Activated T-cell treated with anti-CD3 and anti-CD28 coated beads for 1 hour (primary cell): ENCODE measurements at regions not wholly inside any gene's neighbourhood (a gene's known extent, or its start where the extent isn't known, plus 50 kb on each side); places are given as distances from the start of the nearest gene placed in this dataset.
"Not testable (repeated sequence)": the region's sequence is repeated elsewhere in the genome, so short reads cannot be mapped to it uniquely, and the experiment has no call there.

Experiments
- DNase-seq: peaks from one replicate; pipeline ENCODE4 v3.0.0-alpha.2; 2020; ENCODE audit warnings: low read depth

GRCh38 chr11:129699711-129700304 is 115.8 kb upstream of the TMEM45B start:
- no peak for DNase-seq

GRCh38 chr11:129700701-129701100 is 114.9 kb upstream of the TMEM45B start:
- DNase-seq, result no peak

- no peak for DNase-seq
Measured at GRCh38 chr11:129701706-129702105, 113.9 kb upstream of the TMEM45B start.

GRCh38 chr11:129702410-129703398 is 112.9 kb upstream of the TMEM45B start:
- no peak for DNase-seq

DNA sequence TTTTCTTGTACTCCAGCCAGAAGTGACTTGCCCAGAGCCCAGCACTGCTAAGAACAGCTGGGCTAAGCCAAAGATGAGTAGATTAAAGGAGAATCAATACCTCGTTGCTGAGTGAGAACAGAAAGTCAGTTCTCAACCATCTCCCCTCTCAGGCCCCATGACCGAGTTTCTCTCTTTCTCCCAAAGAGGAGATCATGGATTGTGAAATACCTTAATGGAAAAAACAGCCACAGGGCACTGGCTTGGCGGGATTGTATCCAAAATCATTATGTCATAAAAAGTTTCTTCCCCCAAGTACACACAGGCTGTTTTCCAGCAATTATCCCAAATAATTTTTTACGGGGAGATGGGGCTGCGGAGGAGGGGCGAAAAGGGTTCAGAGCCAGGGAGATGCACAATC is 111.8 kb upstream of the TMEM45B start:
- DNase-seq, result no peak

GRCh38 chr11:129704831-129705230 is 110.8 kb upstream of the TMEM45B start:
- no peak for DNase-seq

DNA sequence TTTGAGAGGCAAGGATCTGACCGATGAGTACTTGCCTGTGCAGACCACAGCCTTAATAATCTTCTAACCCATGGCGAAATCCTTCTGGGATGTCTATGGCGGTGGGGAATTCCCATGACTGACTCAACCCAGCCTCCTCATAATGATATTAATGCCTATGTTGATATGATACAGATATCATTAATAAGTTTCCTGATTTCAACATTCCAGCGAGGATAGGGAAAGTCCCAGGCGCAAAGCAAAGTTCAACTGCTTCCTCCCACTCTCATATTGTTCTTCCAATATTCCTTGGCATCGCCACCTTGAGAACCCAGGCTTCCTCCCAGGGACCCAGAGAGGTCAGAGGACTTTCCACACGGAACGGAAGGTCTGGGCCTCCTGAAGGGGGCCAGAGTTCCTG is 110.3 kb upstream of the TMEM45B start:
- no peak for DNase-seq

- no peak for DNase-seq
Measured at GRCh38 chr11:129705933-129706332, 109.7 kb upstream of the TMEM45B start.

DNA sequence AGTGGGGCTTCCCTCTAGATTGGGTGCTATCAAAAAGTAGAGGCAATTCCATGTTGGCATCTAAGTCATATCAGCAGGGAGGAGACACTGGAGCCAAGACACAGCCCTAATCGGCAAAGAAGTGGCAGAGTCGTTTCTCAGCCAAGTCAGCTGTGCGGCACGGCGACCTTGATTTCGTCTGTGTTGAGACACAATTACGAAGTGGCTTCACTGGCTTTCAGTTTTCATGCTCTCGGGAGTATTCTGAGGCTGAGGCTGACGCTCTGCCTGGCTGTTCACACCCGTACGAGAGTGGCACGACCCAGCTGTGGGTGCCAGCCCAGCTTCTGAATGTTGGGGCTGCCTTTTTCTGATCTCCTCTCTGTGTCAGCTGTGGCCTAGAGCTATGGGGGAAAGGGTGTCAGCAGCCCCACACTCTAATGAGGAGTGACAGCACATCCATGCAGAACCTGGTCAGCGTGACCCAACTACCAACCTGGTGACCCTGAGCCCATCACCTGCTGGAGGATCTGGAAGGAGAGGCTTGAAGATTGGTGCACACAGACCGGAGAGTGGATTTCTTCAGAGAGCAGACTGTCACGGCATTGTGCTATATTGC is 105.7 kb upstream of the TMEM45B start:
- no peak for DNase-seq

- no peak for DNase-seq
Measured at GRCh38 chr11:129710423-129710822, 105.2 kb upstream of the TMEM45B start.

GRCh38 chr11:129711760-129712159 is 103.9 kb upstream of the TMEM45B start:
- no peak for DNase-seq

DNA sequence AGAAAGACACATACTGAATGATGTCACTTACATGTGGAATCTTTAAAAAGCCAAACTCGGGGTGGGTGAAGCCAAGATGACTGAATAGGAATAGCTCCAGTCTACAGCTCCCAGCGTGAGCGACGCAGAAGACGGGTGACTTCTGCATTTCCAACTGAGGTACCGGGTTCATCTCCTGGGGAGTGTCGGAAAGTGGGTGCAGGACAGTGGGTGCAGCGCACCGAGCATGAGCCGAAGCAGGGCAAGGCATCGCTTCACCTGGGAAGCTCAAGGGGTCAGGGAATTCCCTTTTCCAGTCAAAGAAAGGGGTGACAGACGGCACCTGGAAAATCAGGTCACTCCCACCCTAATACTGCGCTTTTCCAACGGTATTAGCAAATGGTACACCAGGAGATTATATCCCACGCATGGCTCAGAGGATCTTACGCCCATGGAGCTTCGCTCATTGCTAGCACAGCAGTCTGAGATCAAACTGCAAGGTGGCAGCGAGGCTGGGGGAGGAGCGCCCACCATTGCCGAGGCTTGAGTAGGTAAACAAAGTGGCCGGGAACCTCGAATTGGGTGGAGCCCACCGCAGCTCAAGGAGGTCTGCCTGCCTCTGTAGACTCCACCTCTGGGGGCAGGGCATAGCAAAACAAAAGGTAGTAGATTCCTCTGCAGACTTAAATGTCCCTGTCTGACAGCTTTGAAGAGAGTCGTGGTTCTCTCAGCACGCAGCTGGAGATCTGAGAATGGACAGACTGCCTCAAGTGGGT is 103.0 kb upstream of the TMEM45B start:
- DNase-seq, result not testable (repeated sequence)

- no peak for DNase-seq
Measured at GRCh38 chr11:129719037-129719436, 96.6 kb upstream of the TMEM45B start.

- DNase-seq, result no peak
Measured at GRCh38 chr11:129720156-129720555, 95.5 kb upstream of the TMEM45B start.

GRCh38 chr11:129720994-129721393 is 94.7 kb upstream of the TMEM45B start:
- no peak for DNase-seq

GRCh38 chr11:129721685-129722084 is 94.0 kb upstream of the TMEM45B start:
- no peak for DNase-seq

- no peak for DNase-seq
Measured at GRCh38 chr11:129722529-129722928, 93.1 kb upstream of the TMEM45B start.

- DNase-seq, result no peak
Measured at GRCh38 chr11:129723146-129723760, 92.4 kb upstream of the TMEM45B start.

DNA sequence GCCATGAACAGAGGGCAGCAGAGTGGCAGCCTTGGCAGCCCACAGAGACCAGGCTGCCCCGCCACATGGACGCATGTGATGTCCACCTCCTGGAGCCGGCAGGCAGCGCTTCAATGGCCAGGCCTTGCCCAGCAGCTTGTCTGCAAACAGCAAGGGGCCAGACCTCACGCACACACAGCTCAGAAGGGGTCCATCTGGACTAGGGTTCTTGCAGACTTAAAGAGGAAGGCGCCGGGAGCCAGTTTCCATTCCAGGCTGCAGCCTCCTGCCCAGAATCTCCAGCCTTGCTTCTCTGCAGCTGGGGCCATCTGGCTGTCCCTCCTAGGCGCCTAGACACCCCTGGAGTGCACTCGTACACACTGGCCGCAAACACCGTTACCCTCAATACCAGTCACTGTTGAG is 91.9 kb upstream of the TMEM45B start:
- DNase-seq, result no peak

DNA sequence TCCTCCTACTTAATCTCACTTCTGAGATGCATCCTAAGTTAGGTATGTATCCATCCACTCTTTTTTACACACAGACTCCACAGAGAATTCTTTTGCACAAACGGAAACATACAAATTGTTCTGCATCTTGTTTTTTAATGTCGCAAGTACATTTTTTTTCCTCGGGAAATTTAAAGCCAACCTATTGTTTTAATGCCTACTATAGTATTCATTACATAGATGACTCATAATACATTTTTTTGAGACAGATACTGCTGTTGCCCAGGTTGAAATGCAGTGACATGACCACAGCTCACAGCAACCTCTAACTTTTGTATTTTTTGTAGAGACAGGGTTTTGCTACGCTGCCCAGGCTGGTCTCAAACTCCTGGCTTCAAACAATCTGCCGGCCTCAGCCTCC is 90.8 kb upstream of the TMEM45B start:
- DNase-seq, result no peak

- DNase-seq, result no peak
Measured at GRCh38 chr11:129726179-129726578, 89.5 kb upstream of the TMEM45B start.

DNA sequence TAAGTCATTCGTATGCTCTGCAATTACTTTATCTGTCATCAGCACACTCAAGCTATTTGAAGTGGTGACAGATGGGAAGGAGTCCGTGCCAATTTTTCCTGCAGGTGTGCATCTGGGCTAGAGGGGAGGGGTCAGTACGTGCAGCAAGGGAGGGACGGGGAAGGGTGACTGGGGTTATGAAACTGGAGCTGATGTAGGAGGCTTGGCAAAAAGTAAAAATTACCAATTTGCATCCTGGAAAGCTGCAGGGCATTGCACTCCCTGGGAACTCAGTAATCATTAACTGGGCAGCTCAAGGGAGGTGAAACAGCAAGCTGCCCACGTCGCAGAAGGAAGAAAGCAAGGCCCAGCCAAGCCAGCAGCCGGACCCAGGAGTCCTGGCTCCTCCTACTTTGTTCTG is 87.1 kb upstream of the TMEM45B start:
- DNase-seq, result no peak
